Peyer's patch (tissue), 4 donors: ENCODE measurements at regions not wholly inside any gene's neighbourhood (a gene's known extent, or its start where the extent isn't known, plus 50 kb on each side); places are given as distances from the start of the nearest gene placed in this dataset.
"Not testable (repeated sequence)": the region's sequence is repeated elsewhere in the genome, so short reads cannot be mapped to it uniquely, and the experiment has no call there.

Source experiments
- DNase-seq, 3 donors: peaks; one replicate each; pipeline ENCODE4 v3.0.0-alpha.2; 2017 to 2019
- H3K27ac ChIP-seq, 4 donors: fragments of 200-600 bp; sonication (generic); one replicate each; pipeline ENCODE4 v1.5.1; 2016 to 2019
- H3K27me3 ChIP-seq, 2 donors: fragments of 200-600 bp; sonication (generic); one replicate each; pipeline ENCODE4 v1.5.1; 2019
- H3K36me3 ChIP-seq, 3 donors: fragments of 200-600 bp; sonication (generic); one replicate each; pipeline ENCODE4 v1.5.1; 2016 to 2019
- H3K4me1 ChIP-seq, 4 donors: fragments of 200-600 bp; sonication (generic); one replicate each; pipeline ENCODE4 v1.5.1; 2016 to 2019
- H3K4me3 ChIP-seq, 4 donors: fragments of 200-600 bp; sonication (generic); 1 replicate in 3 of 4; 2 replicates in 1 of 4; pipeline ENCODE4 v1.5.1; 2016 to 2019; ENCODE audit warnings: mild to moderate bottlenecking in 1 of 4
- H3K9me3 ChIP-seq, 4 donors: fragments of 200-600 bp; sonication (generic); one replicate each; pipeline ENCODE4 v1.5.1; 2016 to 2019; ENCODE audit warnings: mild to moderate bottlenecking in 1 of 4
- POLR2A ChIP-seq, 2 donors: fragments of 450-650 bp; IDR thresholded peaks; one replicate each; pipeline ENCODE4 v1.5.1; 2017; ENCODE audit warnings: antibody characterized with exemption in 2 of 2, mild to moderate bottlenecking in 2 of 2, moderate library complexity in 2 of 2
- TF ChIP-seq, protein P1 (sequence below), 6 experiments: fragments of 450-650 bp in 4 of 6; fragments of 200-600 bp in 2 of 6; sonication (generic) in 1 of 6; IDR thresholded peaks; one replicate each; pipeline ENCODE4 v1.5.1; 2017 to 2019; ENCODE audit warnings: antibody characterized with exemption in 6 of 6, mild to moderate bottlenecking in 3 of 6, moderate library complexity in 1 of 6

- H3K4me3 ChIP-seq, result no peak overlapping the region
- no peak for TF ChIP-seq POLR2A (IDR thresholded peaks at IDR 0.05)
- TF ChIP-seq, protein P1, sequence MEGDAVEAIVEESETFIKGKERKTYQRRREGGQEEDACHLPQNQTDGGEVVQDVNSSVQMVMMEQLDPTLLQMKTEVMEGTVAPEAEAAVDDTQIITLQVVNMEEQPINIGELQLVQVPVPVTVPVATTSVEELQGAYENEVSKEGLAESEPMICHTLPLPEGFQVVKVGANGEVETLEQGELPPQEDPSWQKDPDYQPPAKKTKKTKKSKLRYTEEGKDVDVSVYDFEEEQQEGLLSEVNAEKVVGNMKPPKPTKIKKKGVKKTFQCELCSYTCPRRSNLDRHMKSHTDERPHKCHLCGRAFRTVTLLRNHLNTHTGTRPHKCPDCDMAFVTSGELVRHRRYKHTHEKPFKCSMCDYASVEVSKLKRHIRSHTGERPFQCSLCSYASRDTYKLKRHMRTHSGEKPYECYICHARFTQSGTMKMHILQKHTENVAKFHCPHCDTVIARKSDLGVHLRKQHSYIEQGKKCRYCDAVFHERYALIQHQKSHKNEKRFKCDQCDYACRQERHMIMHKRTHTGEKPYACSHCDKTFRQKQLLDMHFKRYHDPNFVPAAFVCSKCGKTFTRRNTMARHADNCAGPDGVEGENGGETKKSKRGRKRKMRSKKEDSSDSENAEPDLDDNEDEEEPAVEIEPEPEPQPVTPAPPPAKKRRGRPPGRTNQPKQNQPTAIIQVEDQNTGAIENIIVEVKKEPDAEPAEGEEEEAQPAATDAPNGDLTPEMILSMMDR (IDR thresholded peaks at IDR 0.05), result no peak
Measured at GRCh38 chr2:16417726-16418125, 247.9 kb downstream of the CYRIA start.

GRCh38 chr2:16416651-16417050 is 249.0 kb downstream of the CYRIA start:
- Histone ChIP-seq H3K27me3 (no peaks in the 10 kb centered on the region), H3K4me1 (no peaks in the 10 kb centered on the region), H3K27ac (no peak overlapping the region), H3K36me3 (no peaks in the 10 kb centered on the region), H3K9me3 (no peaks in the 10 kb centered on the region), H3K4me3 (no peak overlapping the region)
- no peak for DNase-seq
- TF ChIP-seq, protein P1 (IDR thresholded peaks at IDR 0.05), result no peak

More at GRCh38 chr2:16417726-16418125, 247.9 kb downstream of the CYRIA start:
- no peak overlapping the region for H3K27ac ChIP-seq
- H3K36me3 ChIP-seq, result no peaks in the 10 kb centered on the region
- H3K4me1 ChIP-seq, result no peaks in the 10 kb centered on the region
- no peaks in the 10 kb centered on the region for H3K9me3 ChIP-seq
- no peak for DNase-seq
- no peaks in the 10 kb centered on the region for H3K27me3 ChIP-seq

DNA sequence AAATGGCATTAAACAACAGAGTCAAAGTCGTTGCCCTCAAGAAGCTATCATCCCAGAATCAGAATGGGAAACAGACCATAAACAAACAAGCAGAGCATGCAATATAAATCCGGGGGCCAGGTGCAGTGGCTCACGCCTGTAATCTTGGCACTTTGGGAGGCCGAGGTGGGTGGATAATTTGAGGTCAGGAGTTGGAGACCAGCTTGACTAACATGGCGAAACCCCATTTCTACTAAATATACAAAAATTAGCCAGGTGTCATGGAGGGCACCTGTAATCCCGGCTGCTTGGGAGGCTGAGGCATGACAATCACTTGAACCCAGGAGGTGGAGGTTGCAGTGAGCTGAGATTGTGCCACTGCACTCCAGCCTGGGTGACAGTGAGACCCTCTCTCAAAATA is 249.8 kb downstream of the CYRIA start:
- DNase-seq, H3K4me1 ChIP-seq, H3K36me3 ChIP-seq, H3K9me3 ChIP-seq, H3K27me3 ChIP-seq, H3K27ac ChIP-seq, H3K4me3 ChIP-seq: not testable (repeated sequence)

GRCh38 chr2:16413947-16414346 is 251.7 kb downstream of the CYRIA start:
- TF ChIP-seq, protein P1 (IDR thresholded peaks at IDR 0.05), result no peak
- TF ChIP-seq POLR2A (IDR thresholded peaks at IDR 0.05), result no peak
- Histone ChIP-seq H3K27ac (no peak overlapping the region), H3K36me3 (no peaks in the 10 kb centered on the region), H3K4me3 (no peak overlapping the region), H3K4me1 (no peaks in the 10 kb centered on the region), H3K9me3 (no peaks in the 10 kb centered on the region), H3K27me3 (no peaks in the 10 kb centered on the region)
- DNase-seq, result no peak

DNA sequence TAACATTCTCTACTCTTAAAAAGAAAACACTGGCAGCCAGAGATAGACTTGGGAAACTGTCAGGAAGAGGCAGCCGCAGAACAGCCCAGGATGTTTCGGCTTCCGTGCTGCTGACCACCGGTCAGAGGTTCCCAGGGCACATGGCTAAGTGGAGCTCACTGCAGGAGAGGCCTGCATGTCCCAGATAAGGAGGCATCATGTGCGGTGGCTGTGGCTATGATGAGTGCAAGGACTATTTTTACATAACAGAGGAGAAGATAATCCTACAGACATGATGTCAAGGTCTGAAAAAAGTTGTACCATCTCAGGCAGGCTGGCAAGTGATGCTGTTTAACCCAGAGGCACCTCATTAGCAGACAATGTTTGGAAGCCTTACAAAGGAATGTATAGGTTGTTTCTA is 252.3 kb downstream of the CYRIA start:
- Histone ChIP-seq H3K27me3 (no peaks in the 10 kb centered on the region), H3K36me3 (no peaks in the 10 kb centered on the region), H3K9me3 (no peaks in the 10 kb centered on the region), H3K4me3 (no peak overlapping the region), H3K27ac (no peak overlapping the region), H3K4me1 (no peaks in the 10 kb centered on the region)
- DNase-seq, result no peak
- TF ChIP-seq, protein P1 (IDR thresholded peaks at IDR 0.05), result no peak
- no peak for TF ChIP-seq POLR2A (IDR thresholded peaks at IDR 0.05)

- Histone ChIP-seq H3K27ac (no peak overlapping the region), H3K9me3 (no peaks in the 10 kb centered on the region), H3K27me3 (no peaks in the 10 kb centered on the region), H3K36me3 (no peaks in the 10 kb centered on the region), H3K4me3 (no peak overlapping the region), H3K4me1 (no peaks in the 10 kb centered on the region)
- no peak for DNase-seq
- TF ChIP-seq, protein P1 (IDR thresholded peaks at IDR 0.05), result no peak
- TF ChIP-seq POLR2A (IDR thresholded peaks at IDR 0.05), result no peak
Measured at GRCh38 chr2:16412321-16413030, 253.2 kb downstream of the CYRIA start.
